ENCODE measurements at regions not wholly inside any gene's neighbourhood (a gene's known extent, or its start where the extent isn't known, plus 50 kb on each side); places are given as distances from the start of the nearest gene placed in this dataset.

- DNase-seq (ENCODE audit: low spot score) = no peak
These were observed 533.7 kb upstream of the PKN2 start for GRCh38 chr1:88150330-88150729.

- no peak for DNase-seq (ENCODE audit: low spot score)
These were observed 520.9 kb upstream of the PKN2 start for GRCh38 chr1:88163187-88163586.

- no peak for DNase-seq (ENCODE audit: low spot score)
These were observed 515.9 kb upstream of the PKN2 start for GRCh38 chr1:88168126-88168525.

DNA sequence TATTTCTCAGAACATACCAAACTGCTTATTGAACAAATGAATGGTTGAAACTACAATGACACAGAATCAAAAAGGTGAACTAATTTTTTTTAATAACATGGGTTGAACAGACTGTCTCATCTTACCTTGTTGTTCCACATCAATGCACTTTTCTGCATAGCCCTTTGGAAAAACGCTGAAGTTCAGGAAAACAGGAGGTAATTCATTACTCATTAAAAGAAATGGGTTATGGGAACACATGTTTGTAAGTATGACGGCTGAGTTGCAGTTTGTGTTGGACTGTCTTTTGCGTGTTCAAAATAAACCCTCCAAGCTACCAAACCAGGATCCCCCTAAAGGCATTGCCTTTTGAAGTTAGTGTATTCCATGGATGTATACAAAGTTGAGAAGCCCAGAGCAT is 514.9 kb upstream of the PKN2 start:
- no peak for DNase-seq (ENCODE audit: low spot score)

DNA sequence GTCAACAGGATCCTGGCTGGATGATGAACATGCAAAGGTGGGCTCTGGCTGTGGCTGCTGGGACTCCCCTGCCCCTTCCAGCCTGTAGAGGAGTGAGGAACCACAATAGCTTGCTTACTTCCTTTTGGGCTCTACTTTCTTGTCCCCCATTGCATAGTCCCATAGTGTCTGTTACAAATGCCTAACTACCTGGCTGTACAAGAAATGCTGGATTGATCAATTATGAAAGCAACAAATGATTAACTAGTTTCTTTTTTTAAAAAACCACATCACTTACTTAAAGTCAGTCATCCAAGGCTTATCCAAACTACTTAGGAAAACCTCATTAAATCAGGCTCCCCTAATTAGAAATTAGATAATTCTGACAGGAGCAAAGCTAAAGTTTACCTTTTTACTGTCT is 514.1 kb upstream of the PKN2 start:
- no peak for DNase-seq (ENCODE audit: low spot score)

DNA sequence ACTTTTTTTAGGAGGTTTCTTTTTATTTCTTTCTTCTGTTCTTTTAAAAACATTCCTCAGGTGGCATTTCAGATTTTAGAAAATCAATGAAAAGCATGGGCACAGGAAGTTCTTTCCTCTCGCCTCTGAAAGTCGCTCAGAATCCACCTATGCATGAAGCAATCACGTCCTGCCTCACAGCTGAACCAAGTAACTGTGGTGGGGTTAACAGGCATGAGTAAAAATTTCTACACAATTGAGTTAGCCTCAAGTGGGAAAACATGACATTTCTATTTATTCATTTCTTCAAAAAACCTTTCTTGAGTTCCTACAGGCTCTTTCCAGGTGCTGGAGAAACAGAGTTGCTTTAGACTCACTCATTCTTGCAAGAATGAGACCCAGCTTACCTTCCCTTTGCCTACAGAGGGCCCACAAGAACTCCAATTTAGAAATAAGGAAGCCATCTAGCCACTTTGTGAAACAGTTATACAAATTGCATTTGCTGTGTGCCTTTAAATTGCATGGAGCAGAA is 508.9 kb upstream of the PKN2 start:
- DNase-seq (ENCODE audit: low spot score) = no peak

GRCh38 chr1:88175631-88176226 is 508.3 kb upstream of the PKN2 start:
- peak; percentile 15 for DNase-seq (ENCODE audit: low spot score)

- DNase-seq (ENCODE audit: low spot score) = no peak
These were observed 504.1 kb upstream of the PKN2 start for GRCh38 chr1:88179943-88180342.

DNA sequence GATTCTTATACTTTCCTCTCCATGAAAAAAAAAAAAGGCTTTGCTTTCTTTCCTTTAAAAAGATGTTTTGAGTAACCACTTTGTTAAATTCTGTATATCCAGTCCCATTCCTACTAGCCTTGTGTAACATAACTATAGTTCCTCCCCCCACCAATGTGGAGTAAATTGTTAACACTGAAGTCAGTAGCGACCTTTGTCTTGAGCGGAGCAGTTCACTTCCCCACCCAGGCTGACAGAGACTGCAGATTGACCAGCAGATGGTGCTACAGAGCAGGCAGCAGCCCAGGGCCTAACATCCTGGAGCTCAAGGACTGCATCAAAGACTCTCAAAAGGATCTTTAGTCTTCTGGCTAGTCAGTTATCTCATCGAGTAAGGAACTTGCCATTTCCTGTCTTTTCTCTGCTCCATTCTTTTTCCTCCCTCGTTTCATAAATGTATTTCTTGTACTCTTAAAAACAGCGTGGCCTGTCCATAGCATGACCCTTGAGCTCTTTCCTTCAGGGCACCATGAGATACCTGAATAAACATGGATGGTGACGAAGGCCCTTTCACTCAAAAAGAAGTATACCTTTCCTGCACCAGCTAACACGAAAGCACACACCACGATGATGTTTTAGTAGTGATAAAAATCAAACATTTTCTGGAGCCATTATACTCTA is 503.5 kb upstream of the PKN2 start:
- peak; percentile 36 for DNase-seq (ENCODE audit: low spot score)

GRCh38 chr1:88186911-88187310 is 497.2 kb upstream of the PKN2 start:
- DNase-seq (ENCODE audit: low spot score) = no peak

GRCh38 chr1:88188038-88188437 is 496.0 kb upstream of the PKN2 start:
- no peak for DNase-seq (ENCODE audit: low spot score)

DNA sequence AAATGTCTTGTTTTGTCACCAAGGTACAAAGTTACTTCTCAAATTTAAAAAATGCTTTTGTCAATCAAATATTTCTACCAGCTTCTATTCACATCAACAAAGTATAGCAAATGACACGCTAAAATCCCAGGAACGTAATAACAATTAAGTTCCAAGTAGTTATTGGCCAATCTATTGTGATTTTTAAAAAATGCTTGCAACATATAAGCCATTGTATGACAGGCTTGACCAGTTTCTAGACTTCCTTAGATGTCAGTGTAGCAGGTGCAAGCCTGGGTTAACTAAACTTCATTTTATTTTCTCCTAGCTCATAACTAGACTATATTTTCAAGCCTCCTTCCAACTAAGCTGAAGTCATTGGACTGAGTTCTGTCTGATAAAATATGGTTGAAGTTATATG is 494.5 kb upstream of the PKN2 start:
- DNase-seq (ENCODE audit: low spot score) = no peak

- no peak for DNase-seq (ENCODE audit: low spot score)
These were observed 492.2 kb upstream of the PKN2 start for GRCh38 chr1:88191917-88192316.

- DNase-seq (ENCODE audit: low spot score) = no peak
These were observed 489.5 kb upstream of the PKN2 start for GRCh38 chr1:88194542-88194941.

GRCh38 chr1:88200545-88200944 is 483.5 kb upstream of the PKN2 start:
- DNase-seq (ENCODE audit: low spot score) = no peak

DNA sequence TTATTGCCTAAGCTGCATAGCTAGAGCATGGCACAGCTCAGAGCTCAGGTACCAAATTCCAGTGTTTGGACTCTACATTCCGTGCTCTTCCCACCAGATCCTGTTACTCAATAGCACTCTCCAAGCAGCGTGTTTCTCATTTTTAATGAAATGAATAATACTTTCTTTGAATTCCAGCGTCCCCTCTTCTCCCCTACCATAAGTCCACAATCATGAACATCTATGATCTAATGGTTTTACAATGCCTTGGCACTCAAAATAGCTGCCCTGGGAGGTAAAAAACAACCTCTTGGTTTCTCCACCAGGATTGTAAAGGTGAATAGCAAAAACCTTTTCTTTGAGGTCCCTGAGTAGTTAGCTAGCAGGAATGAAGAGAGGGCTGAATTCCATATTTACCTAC is 480.0 kb upstream of the PKN2 start:
- no peak for DNase-seq (ENCODE audit: low spot score)

- DNase-seq (ENCODE audit: low spot score) = no peak
These were observed 479.4 kb upstream of the PKN2 start for GRCh38 chr1:88204612-88205167.

DNA sequence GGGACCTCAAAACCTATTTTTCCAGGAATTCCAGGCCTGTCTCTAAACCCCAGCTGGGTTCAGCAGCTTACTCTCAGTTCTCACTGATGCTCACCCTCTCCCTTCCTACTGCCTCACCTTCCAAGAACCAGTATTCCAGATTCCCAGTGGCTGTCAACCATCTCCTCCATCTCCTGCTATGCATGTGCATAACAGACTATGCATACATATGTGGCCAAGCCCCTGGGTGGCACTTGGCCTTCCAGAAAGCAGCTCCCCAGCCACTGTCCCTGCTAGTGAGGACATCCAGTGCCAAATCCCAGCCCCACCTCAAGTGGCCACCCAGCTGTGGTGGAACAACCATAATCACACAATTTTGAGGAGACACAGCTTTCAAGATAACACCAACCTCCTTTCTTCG is 475.7 kb upstream of the PKN2 start:
- DNase-seq (ENCODE audit: low spot score) = no peak

DNA sequence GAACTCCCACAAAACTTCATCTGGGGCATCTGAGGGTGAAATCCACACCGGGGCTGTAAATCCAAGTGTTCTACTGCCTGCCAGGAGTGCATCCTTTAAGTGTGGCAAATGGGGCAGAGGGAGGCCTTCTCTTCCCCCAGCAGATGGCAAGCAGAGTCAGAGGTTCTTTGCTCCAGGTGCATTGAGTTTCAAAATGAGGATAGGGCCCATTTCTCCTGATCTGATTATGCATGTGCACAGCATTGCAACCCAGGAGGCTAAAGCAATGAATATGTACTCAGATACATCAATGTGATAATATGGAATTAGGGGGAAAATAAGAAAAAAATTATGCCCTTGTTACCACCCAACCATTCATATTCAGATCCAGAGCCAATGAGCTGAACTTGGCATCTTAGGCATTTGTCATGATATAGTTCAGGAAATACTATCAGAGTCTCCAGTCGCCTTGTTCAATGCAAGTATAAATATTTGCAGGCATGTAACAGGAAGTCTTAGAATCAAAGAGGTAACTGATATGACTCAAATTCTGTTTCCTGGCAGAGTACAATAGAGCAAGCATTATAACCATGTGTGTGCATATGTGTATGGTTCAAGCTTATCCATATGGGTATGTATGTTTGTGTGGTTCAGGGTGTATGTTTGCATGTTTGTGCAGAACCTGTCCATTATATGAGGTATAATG is 473.8 kb upstream of the PKN2 start:
- no peak for DNase-seq (ENCODE audit: low spot score)

DNA sequence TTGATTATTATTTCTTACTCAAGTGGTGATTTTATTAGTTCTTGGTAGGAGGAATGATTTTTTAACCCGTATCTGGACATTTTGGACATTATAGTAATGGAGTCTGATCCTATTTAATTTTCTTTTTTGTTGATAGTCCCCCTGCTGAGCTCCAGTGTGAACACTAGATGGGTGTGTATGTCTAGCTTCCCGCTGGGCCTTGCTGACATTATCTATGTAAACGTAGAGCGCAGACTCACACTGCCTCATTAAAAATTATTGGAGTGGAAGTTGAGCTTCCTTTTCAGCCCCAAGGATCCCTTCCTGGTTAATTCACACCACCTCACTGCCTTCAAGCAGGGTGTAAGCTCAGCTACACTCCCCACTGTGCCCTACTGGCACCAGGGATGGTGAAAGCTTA is 467.6 kb upstream of the PKN2 start:
- DNase-seq (ENCODE audit: low spot score) = peak; percentile 10

DNA sequence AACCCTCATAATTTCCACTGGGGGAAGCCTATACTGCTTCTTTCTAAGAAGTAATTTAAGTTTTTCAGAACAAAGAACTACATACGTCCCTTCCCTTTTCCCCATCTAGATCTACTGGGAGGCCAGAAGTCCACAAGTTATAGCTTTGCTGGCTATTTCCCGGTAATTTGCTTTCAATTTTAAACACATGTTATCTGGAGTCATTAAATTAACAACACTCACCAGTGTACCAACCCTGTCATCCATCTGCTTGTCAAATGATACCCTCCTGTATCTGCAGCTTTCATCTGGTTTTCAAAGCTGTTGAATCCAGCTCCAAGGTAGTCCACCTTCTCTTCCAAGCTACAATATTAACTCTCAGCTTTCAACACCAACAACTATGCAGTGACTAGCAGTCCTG is 466.7 kb upstream of the PKN2 start:
- no peak for DNase-seq (ENCODE audit: low spot score)

DNA sequence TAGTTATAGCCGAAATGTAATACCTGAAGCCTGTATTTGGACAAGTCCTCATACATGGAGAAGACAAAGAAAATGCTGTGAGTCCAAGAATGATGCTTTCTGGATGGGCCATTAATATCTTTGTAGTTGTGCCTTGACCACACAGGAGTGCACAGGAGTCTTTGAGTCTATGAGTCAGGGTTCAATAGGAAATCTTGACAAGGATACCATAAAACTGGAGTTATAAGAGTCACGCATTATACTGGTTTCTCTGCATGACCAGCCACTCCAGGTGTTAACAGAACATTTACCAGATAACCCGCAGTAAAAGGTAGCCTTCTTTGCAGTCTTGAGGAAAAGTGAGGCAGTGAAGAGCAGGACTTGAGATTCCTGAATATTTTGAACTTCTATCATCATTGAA is 464.6 kb upstream of the PKN2 start:
- no peak for DNase-seq (ENCODE audit: low spot score)

- no peak for DNase-seq (ENCODE audit: low spot score)
These were observed 462.7 kb upstream of the PKN2 start for GRCh38 chr1:88221411-88221810.
